HEK293T (cell line): ENCODE measurements at regions not wholly inside any gene's neighbourhood (a gene's known extent, or its start where the extent isn't known, plus 50 kb on each side); places are given as distances from the start of the nearest gene placed in this dataset.

Experiments
- ARNT ChIP-seq: fragments of 450-650 bp; IDR thresholded peaks from 2 replicates; pipeline ENCODE4 v1.6.1; 2017; ENCODE audit warnings: mild to moderate bottlenecking
- SUZ12 ChIP-seq: fragments of 450-650 bp; IDR thresholded peaks from 2 replicates; pipeline ENCODE4 v1.6.1; 2016; ENCODE audit warnings: mild to moderate bottlenecking

DNA sequence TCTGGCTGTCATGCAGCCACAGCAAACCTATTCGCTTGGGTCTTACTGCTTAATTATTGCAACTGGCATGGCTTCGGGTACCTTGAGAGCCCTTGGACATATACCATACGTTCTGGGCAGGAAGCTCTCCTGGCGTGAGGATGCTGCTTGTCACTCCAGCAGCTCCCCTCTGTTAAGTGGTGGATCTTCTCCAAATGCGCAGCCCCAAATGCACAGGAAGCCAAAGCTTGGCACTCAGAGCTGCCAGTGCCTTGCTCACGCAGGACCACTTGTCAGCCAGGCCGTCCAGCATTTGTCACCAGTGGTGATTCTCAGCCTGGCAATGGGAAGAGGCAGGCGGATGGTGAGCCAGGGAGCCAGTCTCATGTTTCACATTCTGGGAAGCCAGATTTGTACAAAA is 158.6 kb downstream of the KATNAL1 start:
- TF ChIP-seq SUZ12: no peak
- no peak for TF ChIP-seq ARNT
